NCI-H2081 (cell line): ENCODE measurements at regions not wholly inside any gene's neighbourhood (a gene's known extent, or its start where the extent isn't known, plus 50 kb on each side); places are given as distances from the start of the nearest gene placed in this dataset.

Experiments
- DNase-seq, 2 experiments: peaks; one replicate each; lab custom pipeline; 2025; lab: John Stamatoyannopoulos, UW

DNA sequence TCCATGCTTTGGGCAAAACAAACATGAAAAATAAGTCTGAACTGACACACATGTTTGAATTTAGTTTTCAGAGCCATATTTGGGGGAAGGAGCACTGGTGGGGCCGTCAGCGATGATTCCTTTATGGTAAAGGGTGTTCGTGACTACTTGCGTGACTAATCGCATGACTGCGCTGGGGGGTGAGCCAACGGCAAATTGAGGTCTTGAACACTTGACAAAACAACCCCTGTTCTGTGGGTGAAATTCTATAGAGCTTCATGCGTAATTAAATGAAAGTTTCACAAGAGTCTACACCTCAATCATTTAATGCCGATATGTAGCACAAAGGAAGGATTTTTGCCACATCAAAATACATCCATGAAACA, 127.5 kb upstream of the CYP1B1 start:
- no peak for DNase-seq

GRCh38 chr2:38202713-38203445, 126.9 kb upstream of the CYP1B1 start:
- DNase-seq, result no peak

DNA sequence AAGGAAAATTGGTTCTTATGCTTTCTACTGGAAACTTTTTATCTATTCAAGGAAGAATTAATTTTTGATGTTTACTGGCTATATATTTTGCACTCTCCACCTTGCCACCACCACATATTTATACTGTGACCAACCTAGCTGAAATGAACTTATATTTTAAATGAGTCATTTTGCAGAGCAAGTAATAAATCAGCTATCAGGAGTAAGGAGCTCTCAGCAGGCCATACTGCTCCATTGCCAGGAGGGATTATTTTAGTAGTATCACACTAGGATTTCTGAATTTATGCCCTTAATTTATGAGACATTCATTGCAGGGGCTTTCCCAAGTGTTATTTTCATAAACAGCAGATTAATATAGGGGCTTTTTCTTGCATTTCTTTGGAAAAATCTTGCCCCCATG, 125.8 kb upstream of the CYP1B1 start:
- DNase-seq, result no peak

DNA sequence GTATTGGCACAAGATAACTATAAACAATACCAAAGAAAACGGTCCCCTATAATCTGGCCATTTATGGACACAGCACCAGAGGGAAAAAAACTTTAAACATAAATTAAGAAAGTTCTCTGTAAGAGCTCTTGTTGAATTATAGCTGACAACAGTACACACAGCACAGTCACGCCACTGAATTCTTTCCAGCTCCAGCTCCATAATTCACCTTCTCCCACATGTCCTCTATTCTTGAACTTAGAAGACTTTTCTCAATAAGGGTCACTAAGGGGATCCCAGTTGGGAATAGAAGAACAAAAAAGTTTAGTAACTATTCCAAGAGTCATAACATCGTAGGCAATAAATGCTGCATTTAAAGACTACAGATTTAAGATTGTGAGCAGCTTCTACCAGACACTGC, 124.6 kb upstream of the CYP1B1 start:
- DNase-seq, result no peak

GRCh38 chr2:38199127-38199526, 123.2 kb upstream of the CYP1B1 start:
- DNase-seq, result no peak

GRCh38 chr2:38194751-38195150, 118.8 kb upstream of the CYP1B1 start:
- DNase-seq, result no peak

GRCh38 chr2:38192976-38193375, 117.0 kb upstream of the CYP1B1 start:
- no peak for DNase-seq

DNA sequence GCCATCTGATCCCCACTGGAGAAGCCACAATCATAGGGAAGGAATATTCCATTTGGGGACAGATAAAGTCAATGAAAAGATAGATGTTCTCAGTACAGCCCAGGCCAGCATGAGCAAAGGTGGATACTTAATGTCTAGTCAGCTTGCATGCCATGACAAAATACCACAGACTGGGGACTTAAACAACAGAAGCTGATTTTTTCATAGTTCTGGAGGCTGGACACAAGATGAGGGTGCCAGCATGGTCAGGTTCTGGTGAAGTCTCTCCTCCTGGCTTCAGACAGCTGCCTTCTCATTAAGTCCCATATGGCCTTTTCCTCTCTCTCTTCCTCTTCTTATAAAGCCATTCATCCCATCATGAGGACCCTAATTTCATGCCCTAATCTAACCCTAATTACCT, 116.1 kb upstream of the CYP1B1 start:
- DNase-seq, result no peak

DNA sequence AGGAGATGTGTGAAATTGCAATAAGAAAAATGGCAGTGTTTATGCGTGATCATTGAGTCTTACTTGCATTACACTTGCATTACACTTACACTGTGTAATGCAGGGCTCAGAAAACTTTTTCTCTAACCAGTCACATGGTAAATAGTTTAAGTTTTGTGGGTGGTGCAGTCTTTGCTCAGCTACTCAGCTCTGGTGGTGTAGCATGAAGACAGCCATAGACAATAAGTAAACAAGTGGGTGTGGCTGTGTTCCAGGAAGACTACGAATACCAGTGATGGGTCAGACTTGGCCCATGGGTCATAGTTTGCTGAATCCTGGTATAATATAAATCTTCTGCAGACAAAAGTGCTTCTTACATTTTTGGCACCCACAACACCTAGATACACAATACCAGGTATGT, 115.6 kb upstream of the CYP1B1 start:
- DNase-seq, result no peak

DNA sequence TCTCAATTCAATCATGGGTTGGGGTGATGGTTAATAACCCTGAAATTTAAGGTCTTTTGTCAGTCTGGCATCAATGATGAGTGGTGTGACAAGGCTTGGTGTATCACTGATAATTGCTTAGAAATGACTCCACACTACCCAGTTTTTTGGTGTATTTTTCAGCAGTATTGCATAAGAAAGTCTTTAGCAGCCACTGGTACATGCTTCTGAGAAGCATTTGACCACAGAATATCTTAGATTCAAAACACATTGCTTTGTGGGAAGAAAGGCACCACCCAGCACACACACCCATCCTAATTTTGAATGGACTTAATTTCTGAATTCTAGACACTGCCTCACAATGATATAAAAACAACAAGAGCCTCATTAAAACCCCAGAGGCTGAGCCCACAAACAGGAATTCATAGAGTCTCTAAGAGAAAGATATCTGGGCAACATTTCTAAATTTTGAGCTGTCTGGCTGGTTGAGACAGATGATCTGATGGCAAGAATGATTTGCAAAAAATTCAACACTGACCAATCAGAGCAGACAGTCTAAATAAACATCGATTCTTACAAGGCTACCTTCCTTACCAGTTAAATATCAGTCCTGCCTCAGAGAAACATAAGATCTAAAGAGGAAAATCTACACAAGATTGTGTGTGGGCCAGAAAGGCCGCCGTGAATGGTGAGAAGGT, 114.7 kb upstream of the CYP1B1 start:
- DNase-seq, result no peak

DNA sequence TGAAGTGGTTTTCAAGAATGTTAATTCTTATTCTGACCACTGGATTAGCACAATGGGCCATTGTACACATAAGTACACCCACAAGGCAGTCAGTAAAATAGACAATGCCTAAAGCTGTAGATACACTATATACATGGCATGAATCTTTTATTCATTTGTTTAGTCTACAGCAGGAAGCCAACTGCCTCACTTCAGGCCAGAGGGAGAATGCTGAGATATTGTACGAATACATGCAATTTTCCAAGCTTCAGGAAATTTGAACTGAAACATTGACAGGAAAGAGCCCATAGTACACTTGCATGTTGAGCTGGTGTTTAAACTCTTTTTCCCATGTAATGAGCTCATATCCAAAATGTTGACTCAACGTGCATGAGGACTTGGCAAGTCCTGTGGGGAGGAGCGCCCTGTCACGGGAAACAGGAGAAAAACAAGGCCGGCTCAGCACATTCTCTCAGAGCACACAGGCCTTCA, 111.6 kb upstream of the CYP1B1 start:
- peak; percentile 67 to 74 for DNase-seq

GRCh38 chr2:38185012-38185491, 109.1 kb upstream of the CYP1B1 start:
- DNase-seq, result no peak

DNA sequence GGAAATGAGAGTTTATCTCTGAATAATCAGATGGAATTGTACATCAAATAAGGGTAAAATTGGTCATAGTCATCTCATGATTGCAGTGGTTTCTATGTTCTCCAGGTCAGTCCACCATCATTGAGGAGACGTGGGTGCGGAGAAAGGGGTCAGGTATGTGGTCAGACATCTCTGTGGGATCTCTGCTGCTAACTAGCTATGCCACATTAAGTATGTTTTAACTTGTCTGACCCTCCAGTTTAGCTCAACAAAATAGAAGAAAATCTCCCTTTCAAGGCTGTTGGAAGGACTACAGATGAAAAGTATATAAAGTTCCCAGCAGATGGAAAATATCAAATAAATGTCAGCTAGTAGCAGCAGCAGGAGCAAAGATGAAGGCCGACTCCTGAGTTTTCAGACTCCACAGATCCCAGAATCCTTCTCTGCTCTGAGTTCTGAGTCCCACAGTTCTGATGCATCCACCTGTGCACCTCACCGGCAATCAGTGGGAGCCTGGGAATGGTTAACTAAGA, 106.6 kb upstream of the CYP1B1 start:
- DNase-seq, result no peak

DNA sequence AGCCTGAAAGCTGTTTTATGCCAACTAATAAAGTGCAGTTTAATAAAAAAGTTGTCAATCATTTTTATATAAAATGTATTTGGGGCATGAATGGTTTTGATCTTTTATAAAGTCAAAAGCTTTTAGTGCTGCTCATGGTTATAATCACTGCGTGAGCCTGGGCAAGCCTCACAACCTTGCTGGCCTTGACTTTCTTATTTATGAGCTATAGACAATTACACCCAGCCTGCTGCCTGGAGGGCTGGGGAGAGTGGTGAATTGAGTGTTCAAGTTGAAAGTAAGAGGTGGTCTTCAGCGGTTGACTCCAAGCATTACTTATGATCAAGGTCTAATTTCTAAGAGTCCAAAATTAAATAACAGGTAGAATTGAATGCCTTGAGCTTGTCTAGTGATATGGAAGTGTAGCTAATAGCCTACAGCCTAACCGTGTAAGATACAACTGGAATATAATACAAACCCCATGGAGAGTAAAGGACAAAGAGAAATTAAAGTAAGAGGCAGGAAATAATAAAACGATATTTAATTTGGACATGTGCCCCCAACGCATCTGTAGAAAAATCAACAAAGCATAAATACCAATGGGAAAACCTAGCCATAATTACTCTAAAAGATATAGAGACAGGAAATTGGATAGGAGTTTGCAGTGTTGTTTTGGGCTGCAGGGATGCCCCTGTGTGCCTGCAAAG, 106.0 kb upstream of the CYP1B1 start:
- peak; percentile 50 to 82 for DNase-seq

DNA sequence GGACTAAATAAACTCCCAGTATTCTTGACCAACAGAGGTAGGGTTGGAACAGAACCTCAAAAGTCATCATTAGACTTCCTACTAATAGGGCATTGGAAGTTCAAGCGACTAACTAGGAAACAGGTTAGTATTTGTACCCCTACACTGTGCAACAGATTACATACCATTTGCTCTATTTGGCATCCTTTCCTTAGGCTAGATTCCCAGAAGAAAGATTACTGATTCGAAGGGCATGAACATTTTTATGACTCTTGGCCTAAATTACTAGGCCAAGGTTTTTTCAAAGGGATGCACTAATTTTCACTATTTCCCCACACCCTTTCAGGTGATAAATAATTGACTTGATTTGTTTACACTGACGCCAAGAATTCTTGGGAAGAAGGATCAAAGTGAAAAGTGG, 104.8 kb upstream of the CYP1B1 start:
- DNase-seq, result no peak

DNA sequence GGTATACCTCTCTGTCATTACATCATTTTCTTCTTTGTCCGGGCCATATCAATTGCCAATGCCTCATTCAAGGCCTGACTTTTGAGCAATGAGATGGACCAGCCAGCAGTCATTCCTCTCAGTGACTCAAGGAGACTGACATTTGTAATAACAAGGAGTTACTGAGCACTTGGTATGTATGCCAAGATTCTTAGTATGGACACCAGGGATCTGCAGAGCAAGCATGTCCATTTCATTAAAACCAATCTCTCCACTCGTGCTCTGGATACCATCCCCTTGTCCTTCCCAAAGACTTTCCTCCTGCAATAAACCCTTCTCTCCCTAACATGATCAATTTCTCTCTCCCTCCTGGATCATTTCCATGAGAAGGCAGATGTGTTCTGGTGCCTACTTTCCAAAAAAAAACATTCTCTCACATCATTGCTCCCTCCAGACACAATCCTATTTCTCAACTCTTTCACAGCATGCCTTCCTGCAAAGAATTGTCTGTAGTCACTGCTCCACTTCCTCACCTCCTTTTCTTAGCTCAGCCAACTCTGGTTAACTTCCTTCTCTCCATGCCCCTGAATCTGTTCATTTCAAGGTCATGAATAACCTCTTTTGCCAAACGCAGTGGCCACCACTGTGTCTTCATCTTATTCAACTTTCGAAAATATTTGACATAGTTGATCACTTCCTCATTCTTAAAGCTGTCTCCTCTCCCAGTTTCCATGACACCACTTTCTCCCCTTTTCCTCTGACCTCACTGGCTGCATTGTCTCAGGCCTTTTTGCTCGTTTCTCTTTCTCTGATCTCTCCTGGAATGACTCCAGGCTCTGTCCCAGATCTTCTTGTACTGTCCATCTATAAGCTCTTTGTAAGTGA, 102.8 kb upstream of the CYP1B1 start:
- DNase-seq, result no peak

DNA sequence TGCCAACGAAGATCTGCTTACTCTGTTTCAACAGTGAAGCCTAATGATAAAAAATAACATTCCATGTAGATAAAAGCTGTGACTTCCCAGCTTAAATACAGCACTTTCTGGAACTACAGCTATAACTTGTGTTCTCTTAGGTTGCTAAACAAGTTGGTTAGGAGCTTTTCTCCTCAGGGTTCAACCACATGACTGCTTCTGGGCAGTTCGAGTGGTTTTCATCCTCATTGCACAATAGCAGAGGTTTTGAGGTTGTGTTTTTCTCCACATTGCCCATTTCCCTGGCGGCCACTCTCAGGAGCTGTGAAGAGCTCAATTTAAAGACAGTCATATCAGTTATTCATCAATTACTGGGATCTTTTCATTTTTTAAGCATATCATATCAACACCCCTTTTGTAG, 102.2 kb upstream of the CYP1B1 start:
- no peak for DNase-seq

GRCh38 chr2:38176619-38177021, 100.7 kb upstream of the CYP1B1 start:
- DNase-seq, result no peak

- no peak for DNase-seq
Observed at GRCh38 chr2:38174646-38175423, 98.9 kb upstream of the CYP1B1 start.

DNA sequence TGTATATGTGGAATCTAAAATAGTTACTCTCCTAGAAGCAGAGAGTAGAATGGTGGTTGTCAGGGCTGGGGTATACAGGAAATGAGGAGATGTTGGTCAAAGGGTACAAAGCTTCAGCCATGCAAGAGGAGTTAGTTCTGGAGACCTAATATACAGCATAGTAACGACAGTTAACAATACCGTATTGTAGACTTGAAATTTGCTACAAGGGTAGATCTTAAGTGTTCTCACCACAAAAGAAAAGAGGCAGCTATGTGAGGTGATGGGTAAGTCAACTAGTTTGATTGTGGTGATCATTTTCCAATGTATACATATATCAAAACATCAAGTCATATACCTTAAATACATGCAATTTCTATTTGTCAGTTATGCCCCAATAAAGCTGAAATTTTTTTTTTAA, 98.2 kb upstream of the CYP1B1 start:
- DNase-seq, result no peak

- DNase-seq, result no peak
Observed at GRCh38 chr2:38173683-38174082, 97.7 kb upstream of the CYP1B1 start.
